ENCODE measurements at regions not wholly inside any gene's neighbourhood (a gene's known extent, or its start where the extent isn't known, plus 50 kb on each side); places are given as distances from the start of the nearest gene placed in this dataset.
"Not testable (repeated sequence)": the region's sequence is repeated elsewhere in the genome, so short reads cannot be mapped to it uniquely, and the experiment has no call there.

- no peak for ATAC-seq
Observed at GRCh38 chr12:16833376-16834015, 227.5 kb upstream of the LMO3 start.

- no peak for ATAC-seq
Observed at GRCh38 chr12:16828891-16829290, 222.9 kb upstream of the LMO3 start.

GRCh38 chr12:16807731-16808130 lies 201.8 kb upstream of the LMO3 start:
- no peak for ATAC-seq

- ATAC-seq: no peak
Observed at GRCh38 chr12:16796168-16796567, 190.2 kb upstream of the LMO3 start.

- no peak for ATAC-seq
Observed at GRCh38 chr12:16789204-16789790, 183.3 kb upstream of the LMO3 start.

DNA sequence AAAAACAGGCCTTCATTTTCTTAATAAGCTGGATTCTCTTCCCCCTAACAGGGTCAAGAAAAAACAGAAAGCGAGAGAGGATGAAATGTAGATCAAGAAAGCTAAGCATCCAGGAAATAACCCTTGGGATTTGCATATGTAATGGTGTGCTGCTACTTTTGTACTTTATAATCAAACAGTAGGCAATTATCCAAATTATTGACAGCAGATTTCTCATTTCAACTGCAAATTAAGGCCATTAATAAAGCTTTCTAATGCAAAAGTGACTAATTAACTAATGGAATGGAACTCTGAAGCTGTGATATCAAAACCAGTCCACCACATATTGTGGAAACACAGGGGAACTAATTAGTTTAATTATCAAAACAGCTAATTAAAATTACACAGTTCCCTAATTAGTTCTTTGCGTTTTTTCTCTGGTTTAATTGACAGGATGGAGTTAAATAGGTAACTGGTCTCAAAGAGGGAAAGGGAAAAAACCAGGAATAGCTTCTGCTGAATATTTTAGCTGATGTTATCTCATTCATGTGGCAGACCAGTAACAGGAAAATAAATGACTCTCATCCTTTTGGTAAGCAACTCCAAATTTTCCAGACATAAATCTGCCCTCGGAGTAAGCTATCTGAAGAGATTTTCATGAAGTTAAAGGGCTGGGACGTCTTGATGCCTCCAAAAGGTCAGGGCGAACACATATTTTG lies 182.7 kb upstream of the LMO3 start:
- no peak for ATAC-seq

GRCh38 chr12:16785953-16786352 lies 180.0 kb upstream of the LMO3 start:
- no peak for ATAC-seq

- ATAC-seq: no peak
Observed at GRCh38 chr12:16785524-16785923, 179.6 kb upstream of the LMO3 start.

DNA sequence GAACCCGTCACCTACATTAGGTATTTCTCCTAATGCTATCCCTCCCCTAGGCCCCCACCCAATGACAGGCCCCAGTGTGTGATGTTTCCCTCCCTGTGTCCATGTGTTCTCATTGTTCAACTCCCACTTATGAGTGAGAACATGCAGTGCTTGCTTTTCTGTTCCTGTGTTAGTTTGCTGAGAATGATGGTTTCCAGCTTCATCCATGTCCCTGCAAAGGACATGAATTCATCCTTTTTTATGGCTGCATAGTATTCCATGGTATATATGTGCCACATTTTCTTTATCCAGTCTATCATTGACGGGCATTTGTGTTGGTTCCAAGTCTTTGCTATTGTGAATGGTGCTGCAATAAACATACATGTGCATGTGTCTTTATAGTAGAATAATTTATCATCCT lies 163.2 kb upstream of the LMO3 start:
- not testable (repeated sequence) for ATAC-seq

DNA sequence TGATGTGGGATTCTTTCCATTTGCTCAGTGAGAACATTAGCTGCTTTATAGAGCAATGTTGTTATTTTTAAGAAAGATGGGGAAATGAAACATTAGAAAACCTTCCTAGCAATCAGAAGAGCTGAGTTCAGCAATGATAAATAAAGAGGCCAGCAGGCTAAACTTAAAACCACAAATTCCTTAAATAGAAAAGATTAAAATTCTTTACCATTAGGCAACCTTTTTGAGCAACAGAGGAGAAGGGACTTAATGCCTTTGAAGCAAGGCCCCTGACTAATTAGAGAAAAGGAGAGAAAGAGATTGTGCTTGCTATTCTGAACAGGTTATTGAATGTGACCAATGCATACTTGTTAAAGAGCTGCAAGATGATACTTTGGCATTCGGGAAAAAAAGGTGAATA lies 160.8 kb upstream of the LMO3 start:
- no peak for ATAC-seq

GRCh38 chr12:16763901-16764300 lies 157.9 kb upstream of the LMO3 start:
- ATAC-seq: no peak

DNA sequence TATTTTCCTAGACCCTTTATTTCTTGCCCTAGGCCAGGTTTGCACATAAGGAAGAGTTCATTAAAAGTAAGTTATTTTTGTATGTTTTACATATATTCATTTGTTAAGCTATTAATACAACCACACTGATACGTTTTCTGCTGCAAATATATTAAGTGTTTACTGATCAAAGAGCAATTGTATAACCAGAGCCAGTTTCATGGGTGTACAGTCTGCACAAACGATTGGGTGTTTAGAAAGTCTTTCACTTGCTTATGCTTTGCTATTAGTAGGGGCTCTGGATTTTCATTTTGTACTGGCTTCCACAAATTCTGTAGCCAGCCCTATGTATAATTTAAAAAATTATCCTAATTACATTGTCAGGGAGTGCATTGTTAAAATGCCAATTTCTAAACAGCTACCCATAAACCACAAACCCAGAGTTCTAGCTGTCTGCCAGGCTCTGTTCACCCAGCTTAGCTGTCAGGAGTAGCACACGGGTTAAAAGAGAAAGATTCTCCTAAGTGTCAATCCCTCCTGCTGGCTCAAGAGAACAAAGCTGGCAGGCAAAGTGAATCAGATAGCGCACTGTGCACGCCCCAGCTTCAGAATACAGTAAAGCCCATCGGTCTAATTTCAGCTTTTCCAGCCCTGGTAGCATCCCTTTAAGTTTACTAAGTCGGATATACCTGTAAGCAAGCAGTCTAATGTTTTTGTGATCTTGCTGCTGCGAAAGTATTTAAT lies 151.0 kb upstream of the LMO3 start:
- ATAC-seq: no peak

GRCh38 chr12:16730772-16731171 lies 124.8 kb upstream of the LMO3 start:
- ATAC-seq: no peak

GRCh38 chr12:16726879-16727278 lies 120.9 kb upstream of the LMO3 start:
- ATAC-seq: no peak

DNA sequence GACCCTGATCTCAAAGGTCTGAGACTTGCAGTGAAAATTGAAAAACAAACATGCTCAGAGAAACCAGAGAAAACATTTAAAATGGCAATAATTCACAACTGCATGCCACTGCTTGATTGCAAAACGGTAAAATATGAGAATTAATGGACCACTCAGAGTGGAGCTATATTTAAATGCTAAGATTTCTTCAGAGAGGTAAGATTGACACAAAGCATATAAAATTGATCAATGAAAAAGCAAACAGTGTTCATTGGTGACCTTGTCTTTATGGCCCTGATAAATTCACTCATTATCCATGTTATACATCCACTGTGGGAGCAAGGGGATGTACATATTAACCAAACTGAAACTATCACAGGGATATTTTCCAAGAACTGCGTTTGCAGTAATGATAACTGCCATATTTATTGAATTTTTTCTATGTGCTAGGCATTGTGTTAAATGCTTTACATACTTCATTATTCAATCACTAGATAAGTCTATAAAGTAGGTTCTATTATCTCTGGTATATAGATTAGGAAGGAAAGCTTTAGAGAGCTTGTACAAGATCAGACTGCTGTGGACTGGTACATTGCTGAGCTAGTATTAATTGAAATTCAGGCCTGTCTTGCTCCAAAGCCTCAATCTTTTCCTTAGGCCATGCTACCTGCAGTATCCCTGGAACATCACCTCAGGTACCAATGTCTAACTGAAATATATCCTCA lies 113.9 kb upstream of the LMO3 start:
- no peak for ATAC-seq

DNA sequence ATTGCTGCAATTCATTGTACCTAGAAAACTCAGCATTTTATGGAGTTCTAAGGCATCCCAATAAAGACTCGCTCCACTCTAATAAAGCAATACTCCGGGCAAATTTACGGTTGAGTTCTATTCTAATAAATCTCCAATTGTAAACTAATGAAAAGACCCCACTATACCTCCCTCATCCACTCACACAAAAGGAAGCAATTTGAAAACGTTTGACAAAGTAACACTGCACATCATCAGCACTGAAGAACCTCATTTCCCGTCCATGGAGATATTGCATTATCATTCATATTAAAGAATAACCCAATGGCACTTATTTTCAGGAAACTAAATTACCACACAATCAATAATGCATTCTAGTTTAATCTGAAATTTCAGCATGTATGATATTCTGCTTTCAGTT lies 111.0 kb upstream of the LMO3 start:
- no peak for ATAC-seq

DNA sequence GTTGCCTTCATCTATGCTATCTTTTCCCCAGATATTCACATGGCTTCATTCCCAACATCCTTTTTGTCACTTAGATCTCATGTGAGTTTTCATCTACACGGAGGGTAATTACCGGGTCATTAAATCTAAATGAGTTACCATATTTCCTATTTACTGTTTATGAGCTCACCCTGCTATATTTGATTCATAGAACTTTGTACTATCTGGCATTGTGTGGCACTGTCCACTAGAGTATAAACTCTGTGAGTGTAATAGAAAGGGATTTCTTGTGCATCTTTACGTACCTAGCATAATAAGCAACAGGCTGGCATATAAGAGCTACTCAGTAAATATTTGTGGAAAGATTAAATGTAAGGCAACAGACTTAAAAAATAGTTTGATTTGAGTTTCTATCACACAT lies 86.1 kb upstream of the LMO3 start:
- ATAC-seq: no peak

DNA sequence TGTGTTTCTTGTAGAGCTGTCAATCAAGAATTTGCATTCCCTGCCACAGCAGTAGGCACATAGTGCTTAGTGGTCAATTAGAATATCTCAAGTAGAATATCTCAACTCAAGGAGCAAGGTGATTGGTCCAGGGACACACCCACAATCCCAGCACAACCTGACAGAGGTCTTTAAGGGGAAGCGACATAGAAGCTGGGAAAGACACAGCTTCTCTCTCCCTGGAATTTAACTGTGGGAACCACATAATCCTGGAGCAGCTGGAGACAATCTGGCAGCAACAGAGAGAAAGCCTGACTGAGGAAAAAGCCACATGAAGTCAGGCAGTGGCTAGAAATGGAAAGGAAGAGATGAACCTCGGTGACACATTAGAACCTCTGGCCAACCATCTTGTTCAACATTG lies 85.7 kb upstream of the LMO3 start:
- no peak for ATAC-seq

DNA sequence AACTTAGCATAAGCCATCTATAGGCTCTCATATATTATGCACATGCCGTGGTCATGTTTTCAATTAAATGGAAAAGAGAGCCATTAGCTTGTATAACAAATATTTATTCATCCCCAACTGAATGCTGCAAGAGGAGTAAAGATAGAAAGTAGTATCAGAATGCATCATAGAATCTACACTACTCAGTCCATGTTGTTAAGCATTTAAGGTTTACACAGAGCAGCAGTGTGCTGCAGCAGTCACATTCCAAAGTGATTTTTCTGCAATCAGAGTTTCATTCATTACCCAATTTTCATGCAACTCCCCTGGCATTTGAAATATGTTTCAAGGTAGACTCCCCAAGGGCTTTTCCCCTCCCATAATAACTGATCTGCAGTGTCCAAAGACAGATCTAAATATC lies 82.2 kb upstream of the LMO3 start:
- no peak for ATAC-seq

DNA sequence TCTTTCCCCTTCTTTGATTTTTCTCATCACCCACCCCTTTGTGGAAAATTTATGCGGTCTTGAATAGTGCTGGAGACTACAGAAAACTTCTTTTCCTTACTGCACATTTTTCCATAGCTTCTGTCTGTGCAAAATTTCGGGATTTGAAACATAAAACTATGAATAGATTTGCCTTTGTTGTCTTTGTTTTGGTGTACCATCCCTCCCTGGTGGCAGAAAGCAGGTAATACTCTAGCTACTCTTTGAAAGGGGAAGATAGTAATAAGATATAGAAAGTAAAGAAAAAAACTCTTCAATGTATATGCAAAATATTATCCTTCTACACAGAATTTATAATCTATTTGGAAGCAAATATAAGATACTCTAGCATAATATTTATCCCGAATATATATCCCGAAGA lies 79.1 kb upstream of the LMO3 start:
- no peak for ATAC-seq

DNA sequence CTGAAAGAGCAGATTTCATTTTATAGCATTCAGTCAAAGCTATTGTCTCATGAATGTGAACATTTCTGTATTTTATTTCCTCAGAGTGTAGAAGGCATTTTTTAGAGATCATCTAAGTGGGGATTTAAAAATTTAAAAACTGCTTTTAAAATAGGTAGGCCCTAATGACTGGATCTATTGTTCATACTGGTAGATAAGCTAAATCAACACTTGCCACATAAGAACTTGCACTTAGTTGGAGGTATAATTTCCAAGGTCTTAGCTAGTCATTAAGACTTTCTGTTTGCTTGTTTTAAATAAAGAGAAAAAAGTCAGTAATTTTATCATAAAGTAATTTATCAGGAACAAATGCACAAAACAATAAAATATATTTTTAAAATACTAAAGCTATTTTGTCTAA lies 75.2 kb upstream of the LMO3 start:
- ATAC-seq: no peak

- ATAC-seq: no peak
Observed at GRCh38 chr12:16675438-16675837, 69.5 kb upstream of the LMO3 start.

DNA sequence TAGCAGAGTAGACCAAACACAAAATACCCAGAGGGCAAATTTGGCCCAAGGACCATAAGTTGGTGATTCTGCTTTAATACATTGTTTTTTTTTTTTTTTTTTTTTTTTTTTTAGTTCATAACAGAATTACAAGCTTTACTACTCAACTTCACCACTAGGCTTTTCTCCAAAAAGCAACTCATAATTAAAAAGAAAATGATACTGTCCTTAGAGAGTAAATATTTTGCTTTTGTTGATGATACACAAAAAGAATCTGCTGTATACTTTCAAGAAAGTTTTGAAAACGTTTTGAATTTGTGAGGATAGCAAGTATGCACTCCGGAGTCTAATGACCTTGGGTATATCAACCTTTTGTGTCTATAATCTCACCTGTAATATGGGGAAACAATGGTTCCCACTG lies 68.9 kb upstream of the LMO3 start:
- no peak for ATAC-seq

All from activated CD4-positive, CD25-positive, alpha-beta regulatory T cell treated with anti-CD3 and anti-CD28 coated beads, Interleukin-2, amount 50 U/mL, for 24 hours (primary cell).